BJ (cell line): ENCODE measurements at regions not wholly inside any gene's neighbourhood (a gene's known extent, or its start where the extent isn't known, plus 50 kb on each side); places are given as distances from the start of the nearest gene placed in this dataset.

ENCODE experiments used
- CTCF ChIA-PET: fragments of 350-600 bp; formaldehyde crosslinking; extraction: SDS; loops from one replicate; lab custom pipeline; 2021; ENCODE audit warnings: antibody characterized with exemption, inconsistent platforms; lab: Yijun Ruan, JAX
- POLR2A ChIA-PET: fragments of 300-600 bp; sonication (Branson Sonifier 250); formaldehyde crosslinking; extraction: SDS; loops from one replicate; lab custom pipeline; 2021; ENCODE audit warnings: antibody characterized with exemption; lab: Charles Lee
- DNase-seq: peaks from one replicate; pipeline ENCODE4 v3.0.0-alpha.2; 2011; ENCODE audit warnings: low read depth
- H3K27me3 ChIP-seq: 2 replicates; pipeline ENCODE4 v1.6.0; 2011; ENCODE audit warnings: low read length; ENCODE audit not compliant: control insufficient read depth, insufficient read depth
- H3K36me3 ChIP-seq: 2 replicates; pipeline ENCODE4 v1.5.1; 2011; ENCODE audit warnings: low read length; ENCODE audit not compliant: control insufficient read depth, insufficient read depth
- H3K4me3 ChIP-seq: 2 replicates; pipeline ENCODE4 v1.5.1; 2011; ENCODE audit warnings: low read depth, mild to moderate bottlenecking, control low read depth, low read length
- TF ChIP-seq, protein P1 (sequence below): IDR thresholded peaks from 2 replicates; pipeline ENCODE4 v1.5.1; 2011; ENCODE audit warnings: low read depth, mild to moderate bottlenecking, control low read depth, inconsistent platforms, low read length, moderate library complexity; ENCODE audit not compliant: insufficient read depth

DNA sequence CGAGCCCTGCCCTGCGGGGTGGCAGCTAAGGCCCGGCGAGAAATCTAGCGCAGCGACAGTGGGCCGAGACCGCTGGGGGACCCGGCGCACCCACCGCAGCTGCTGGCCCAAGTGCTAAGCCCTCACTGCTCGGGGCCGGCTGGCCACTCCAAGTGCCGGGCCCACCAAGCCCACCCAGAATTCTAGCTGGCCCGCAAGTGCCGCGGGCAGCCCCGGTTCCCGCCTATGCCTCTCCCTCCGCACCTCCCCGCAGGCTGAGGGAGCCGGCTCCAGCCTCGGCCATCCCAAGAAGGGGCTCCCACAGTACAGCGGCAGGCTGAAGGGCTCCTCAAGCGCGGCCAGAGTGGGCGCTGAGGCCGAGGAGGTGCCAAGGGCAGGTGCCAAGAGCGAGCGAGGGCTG lies 55.2 kb upstream of the RND3 start:
- CTCF ChIA-PET = no interaction called here
- no peaks in the 10 kb centered on the region for H3K27me3 ChIP-seq
- H3K4me3 ChIP-seq = no peak overlapping the region
- TF ChIP-seq, protein P1, sequence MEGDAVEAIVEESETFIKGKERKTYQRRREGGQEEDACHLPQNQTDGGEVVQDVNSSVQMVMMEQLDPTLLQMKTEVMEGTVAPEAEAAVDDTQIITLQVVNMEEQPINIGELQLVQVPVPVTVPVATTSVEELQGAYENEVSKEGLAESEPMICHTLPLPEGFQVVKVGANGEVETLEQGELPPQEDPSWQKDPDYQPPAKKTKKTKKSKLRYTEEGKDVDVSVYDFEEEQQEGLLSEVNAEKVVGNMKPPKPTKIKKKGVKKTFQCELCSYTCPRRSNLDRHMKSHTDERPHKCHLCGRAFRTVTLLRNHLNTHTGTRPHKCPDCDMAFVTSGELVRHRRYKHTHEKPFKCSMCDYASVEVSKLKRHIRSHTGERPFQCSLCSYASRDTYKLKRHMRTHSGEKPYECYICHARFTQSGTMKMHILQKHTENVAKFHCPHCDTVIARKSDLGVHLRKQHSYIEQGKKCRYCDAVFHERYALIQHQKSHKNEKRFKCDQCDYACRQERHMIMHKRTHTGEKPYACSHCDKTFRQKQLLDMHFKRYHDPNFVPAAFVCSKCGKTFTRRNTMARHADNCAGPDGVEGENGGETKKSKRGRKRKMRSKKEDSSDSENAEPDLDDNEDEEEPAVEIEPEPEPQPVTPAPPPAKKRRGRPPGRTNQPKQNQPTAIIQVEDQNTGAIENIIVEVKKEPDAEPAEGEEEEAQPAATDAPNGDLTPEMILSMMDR = no peak
- POLR2A ChIA-PET = no interaction called here
- no peak for DNase-seq
- H3K36me3 ChIP-seq = no peaks in the 10 kb centered on the region

DNA sequence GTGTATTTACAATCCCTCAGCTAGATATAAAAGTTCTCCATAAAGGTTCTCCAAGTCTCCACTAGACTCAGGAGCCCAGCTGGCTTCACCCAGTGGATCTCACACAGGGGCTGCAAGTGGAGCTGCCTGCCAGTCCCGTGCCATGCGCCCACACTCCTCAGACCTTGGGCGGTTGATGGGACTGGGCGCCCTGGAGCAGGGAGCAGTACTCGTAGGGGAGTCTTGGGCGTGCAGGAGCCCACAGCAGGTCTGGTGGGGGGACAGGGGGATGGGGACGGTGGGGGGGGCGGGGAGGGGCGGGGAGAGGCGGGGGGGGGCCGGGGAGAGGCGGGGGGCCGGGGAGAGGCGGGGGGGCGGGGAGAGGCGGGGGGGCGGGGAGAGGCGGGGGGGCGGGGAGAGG lies 54.7 kb upstream of the RND3 start:
- DNase-seq = no peak
- POLR2A ChIA-PET = no interaction called here
- no peaks in the 10 kb centered on the region for H3K27me3 ChIP-seq
- CTCF ChIA-PET = no interaction called here
- H3K4me3 ChIP-seq = no peak overlapping the region
- no peaks in the 10 kb centered on the region for H3K36me3 ChIP-seq
- TF ChIP-seq, protein P1 = no peak

DNA sequence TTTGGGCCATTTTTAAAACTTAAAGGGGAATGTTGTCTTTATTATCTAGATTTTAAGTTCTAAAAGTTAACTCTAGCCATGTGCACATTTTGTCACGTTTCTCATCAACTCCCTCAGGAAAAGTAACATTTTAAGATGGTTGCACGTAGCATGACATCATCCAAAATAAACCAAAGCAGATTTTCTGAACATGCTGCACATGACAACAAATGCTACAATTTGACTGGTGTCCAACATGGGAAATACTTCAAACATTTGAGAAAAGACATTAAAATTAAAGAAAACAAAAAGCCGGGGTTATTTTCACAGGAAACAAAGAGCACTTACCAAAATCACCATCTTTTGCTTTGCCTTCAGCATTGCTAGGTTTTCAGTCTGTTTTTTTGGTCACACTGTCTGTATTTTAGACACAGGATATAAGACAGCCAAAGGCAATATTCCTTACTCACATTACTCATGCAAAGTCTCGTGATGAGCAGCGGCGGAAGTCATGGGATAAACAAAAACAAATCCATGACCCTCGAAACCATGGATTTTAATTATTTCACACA lies 51.3 kb upstream of the RND3 start:
- no peaks in the 10 kb centered on the region for H3K27me3 ChIP-seq
- TF ChIP-seq, protein P1 = no peak
- ChIA-PET POLR2A (no interaction called here), CTCF (no interaction called here)
- no peak overlapping the region for H3K4me3 ChIP-seq
- H3K36me3 ChIP-seq = no peaks in the 10 kb centered on the region
- DNase-seq = peak; percentile 81
